ENCODE measurements at regions not wholly inside any gene's neighbourhood (a gene's known extent, or its start where the extent isn't known, plus 50 kb on each side); places are given as distances from the start of the nearest gene placed in this dataset.
"Not testable (repeated sequence)": the region's sequence is repeated elsewhere in the genome, so short reads cannot be mapped to it uniquely, and the experiment has no call there.

DNA sequence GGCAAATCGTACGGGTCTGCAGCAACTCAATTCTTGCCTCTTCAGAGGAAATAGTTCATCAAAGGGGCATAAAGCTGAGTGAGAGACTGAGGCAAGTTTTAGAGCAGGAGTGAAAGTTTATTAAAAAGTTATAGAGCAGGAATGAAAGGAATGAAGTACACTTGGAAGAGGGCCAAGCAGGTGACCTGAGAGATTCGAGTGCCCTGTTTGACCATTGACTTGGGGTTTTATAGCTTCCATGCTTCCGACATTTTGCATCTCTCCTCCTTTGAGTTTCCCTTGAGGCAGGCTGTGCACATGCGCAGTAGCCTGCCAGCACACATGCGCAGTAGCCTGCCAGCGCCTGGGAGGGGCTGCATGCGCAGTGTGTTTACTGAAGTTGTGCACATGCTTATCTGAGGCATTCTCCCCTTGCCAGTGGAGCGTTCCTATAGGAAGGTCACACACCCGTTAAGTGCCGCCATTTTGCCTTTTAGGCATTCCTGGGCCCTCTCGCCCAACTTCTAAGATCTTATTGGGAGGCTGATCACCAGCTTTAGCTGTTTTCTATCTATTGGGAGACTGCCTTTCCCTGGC, 265.5 kb upstream of the MGAT5 start:
- DNase-seq (ENCODE audit: low read depth) = no peak
- no peak overlapping the region for H3K4me3 ChIP-seq (ENCODE audit: low read depth, low read length)
- TF ChIP-seq, protein P1, sequence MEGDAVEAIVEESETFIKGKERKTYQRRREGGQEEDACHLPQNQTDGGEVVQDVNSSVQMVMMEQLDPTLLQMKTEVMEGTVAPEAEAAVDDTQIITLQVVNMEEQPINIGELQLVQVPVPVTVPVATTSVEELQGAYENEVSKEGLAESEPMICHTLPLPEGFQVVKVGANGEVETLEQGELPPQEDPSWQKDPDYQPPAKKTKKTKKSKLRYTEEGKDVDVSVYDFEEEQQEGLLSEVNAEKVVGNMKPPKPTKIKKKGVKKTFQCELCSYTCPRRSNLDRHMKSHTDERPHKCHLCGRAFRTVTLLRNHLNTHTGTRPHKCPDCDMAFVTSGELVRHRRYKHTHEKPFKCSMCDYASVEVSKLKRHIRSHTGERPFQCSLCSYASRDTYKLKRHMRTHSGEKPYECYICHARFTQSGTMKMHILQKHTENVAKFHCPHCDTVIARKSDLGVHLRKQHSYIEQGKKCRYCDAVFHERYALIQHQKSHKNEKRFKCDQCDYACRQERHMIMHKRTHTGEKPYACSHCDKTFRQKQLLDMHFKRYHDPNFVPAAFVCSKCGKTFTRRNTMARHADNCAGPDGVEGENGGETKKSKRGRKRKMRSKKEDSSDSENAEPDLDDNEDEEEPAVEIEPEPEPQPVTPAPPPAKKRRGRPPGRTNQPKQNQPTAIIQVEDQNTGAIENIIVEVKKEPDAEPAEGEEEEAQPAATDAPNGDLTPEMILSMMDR (conservative IDR thresholded peaks at IDR 0.05; ENCODE audit: low read depth, low read length) = no peak

DNA sequence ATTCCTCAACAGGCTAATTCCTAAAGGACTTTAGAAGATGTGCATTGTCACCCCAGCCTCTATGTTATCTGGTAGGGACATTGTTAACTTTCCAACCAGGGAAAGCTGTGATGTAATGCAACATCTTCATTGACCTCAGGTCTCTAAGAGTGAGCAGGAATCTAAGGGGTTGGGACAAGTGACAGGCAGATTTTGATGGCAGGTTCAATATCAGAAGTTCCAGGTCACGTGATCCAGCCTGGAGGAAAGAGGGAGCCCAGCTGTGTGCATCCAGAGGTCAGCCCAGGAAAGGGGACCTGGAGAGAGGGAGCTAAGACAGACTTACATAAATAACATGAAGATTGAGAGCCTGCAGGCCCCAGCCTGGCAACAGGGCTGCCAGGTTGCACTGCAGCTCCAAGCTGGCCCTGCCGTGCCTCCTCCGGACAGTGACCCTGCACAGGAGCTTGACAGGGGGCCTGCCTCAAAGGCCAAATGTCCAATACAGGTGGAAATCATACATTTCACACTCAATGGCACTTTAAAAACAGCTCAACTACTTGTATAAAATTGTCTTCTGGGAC, 262.2 kb upstream of the MGAT5 start:
- TF ChIP-seq, protein P1 (conservative IDR thresholded peaks at IDR 0.05; ENCODE audit: low read depth, low read length) = no peak
- DNase-seq (ENCODE audit: low read depth) = no peak
- H3K4me3 ChIP-seq (ENCODE audit: low read depth, low read length) = no peak overlapping the region

DNA sequence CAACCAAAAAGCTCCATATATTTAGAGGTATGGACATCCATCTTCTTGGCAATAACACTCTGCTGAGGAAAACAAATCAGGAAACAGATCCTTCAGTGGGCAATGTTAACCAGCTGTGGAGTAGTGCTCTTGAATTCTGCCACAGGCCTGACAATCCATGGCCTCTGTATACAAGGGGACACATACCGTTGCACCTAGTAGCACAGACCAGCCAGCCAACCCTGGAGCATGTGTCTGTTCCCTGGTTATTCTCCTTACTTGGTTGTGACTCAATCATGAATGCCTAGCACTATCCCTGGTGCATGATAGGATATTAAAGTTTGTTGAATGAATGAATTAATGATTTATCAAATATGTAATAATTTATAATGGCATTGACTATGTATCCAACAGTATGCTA, 261.4 kb upstream of the MGAT5 start:
- TF ChIP-seq, protein P1 (conservative IDR thresholded peaks at IDR 0.05; ENCODE audit: low read depth, low read length) = no peak
- no peak for DNase-seq (ENCODE audit: low read depth)
- no peak overlapping the region for H3K4me3 ChIP-seq (ENCODE audit: low read depth, low read length)

DNA sequence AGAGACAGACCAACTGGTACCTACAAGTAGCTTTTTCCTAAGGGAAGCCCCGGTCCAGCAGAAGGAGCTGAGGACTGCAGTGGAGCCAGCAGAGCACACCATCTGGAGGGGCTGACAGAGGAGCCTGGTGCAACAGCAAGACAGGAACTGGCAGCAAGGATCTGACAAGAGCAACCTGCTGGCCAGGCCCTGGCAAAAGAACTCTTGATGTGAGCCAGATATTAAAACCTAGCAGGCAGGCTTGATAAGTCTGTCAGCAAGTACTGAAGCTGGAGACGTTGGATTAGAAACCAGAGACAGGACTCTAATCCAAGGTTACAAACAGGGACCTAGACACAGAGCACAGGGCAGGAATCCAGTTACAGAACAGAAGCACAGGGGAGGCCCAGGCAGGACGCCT, 260.7 kb upstream of the MGAT5 start:
- TF ChIP-seq, protein P1 (conservative IDR thresholded peaks at IDR 0.05; ENCODE audit: low read depth, low read length) = no peak
- DNase-seq (ENCODE audit: low read depth) = no peak
- H3K4me3 ChIP-seq (ENCODE audit: low read depth, low read length) = no peak overlapping the region

DNA sequence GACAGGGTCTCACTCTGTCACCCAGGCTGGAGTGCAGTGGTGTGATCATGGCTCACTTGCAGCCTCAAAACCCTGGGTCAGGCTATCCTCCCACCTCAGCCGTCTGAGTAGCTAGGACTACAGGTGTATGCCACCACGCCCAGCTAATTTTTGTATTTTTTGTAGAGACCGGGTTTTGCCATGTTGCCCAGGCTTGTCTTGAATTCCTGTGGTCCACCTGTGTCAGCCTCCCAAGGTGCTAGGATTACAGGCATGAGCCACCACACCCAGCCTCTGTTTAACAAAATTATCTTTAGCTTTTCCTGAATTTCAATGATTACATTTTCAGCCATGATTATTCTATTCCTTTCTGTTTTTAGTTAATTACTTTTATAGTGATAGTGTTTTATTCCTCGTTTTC, 255.1 kb upstream of the MGAT5 start:
- H3K4me3 ChIP-seq (ENCODE audit: low read depth, low read length); DNase-seq (ENCODE audit: low read depth): not testable (repeated sequence)

DNA sequence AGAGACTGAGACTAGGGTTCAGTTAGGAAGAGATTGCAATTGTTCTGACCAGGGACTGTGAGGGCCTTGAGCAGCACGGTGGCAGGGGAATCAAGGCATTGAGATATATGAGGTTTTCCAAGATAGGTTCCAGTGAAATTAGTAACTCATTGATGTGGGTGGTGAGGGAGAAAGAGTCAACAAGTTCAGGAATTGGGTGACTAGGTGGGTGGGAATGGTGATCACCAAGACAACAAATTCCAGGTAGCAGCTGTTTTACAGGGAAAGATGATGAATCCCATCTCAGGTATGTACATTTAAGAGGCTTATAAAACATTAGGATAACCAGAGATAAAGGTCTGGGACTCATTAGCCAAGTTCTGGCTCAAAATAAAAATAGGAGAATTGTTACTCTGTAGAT, 251.5 kb upstream of the MGAT5 start:
- H3K4me3 ChIP-seq (ENCODE audit: low read depth, low read length) = no peak overlapping the region
- DNase-seq (ENCODE audit: low read depth) = no peak
- TF ChIP-seq, protein P1 (conservative IDR thresholded peaks at IDR 0.05; ENCODE audit: low read depth, low read length) = no peak

DNA sequence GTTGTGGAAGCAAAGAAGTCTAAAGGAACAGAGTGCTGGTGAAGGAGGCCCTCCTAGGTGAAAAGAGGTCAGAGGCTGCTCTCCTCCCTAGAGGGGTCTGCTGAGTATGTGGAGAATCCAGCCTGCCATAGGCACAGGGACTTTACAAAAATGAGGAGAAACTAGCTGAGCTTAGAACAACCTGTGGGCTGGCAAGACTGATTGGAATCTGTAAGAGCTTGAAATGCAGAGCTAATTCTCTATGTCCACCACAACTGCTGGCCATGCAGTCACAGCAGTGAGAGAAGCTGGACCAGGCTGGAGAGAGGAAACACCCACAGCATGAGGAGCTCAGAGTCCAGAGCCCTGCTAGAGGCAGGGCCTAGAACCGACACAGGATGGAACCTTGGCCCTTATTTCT, 251.0 kb upstream of the MGAT5 start:
- no peak overlapping the region for H3K4me3 ChIP-seq (ENCODE audit: low read depth, low read length)
- TF ChIP-seq, protein P1 (conservative IDR thresholded peaks at IDR 0.05; ENCODE audit: low read depth, low read length) = no peak
- DNase-seq (ENCODE audit: low read depth) = no peak
